MM.1S (cell line): ENCODE measurements at regions not wholly inside any gene's neighbourhood (a gene's known extent, or its start where the extent isn't known, plus 50 kb on each side); places are given as distances from the start of the nearest gene placed in this dataset.

Experiments used
- DNase-seq: peaks from one replicate; pipeline ENCODE4 v3.0.0-alpha.2; 2015
- H2AFZ ChIP-seq: fragments of 300-600 bp; sonication (generic); 2 replicates; pipeline ENCODE4 v1.6.0; 2016; ENCODE audit warnings: antibody characterized with exemption, low read length
- H3F3A ChIP-seq: fragments of 300-600 bp; sonication (generic); 2 replicates; pipeline ENCODE4 v1.6.1; 2016; ENCODE audit warnings: mild to moderate bottlenecking, antibody characterized with exemption, low read length, moderate library complexity, mixed read lengths; ENCODE audit not compliant: insufficient read depth
- H3K27ac ChIP-seq: fragments of 300-600 bp; sonication (generic); 2 replicates; pipeline ENCODE4 v1.5.1; 2016; ENCODE audit warnings: mild to moderate bottlenecking, low read length
- H3K27me3 ChIP-seq: fragments of 300-600 bp; sonication (generic); replicated peaks from 2 replicates; pipeline ENCODE4 v1.6.0; 2016; ENCODE audit warnings: low read length; ENCODE audit not compliant: insufficient read depth
- H3K36me3 ChIP-seq: fragments of 300-600 bp; sonication (generic); replicated peaks from 2 replicates; pipeline ENCODE4 v1.6.1; 2016; ENCODE audit warnings: mild to moderate bottlenecking, low read length, mixed read lengths; ENCODE audit not compliant: insufficient read depth
- H3K4me1 ChIP-seq: fragments of 300-600 bp; sonication (generic); 2 replicates; pipeline ENCODE4 v1.6.1; 2016; ENCODE audit warnings: low read length, mixed read lengths
- H3K4me2 ChIP-seq: fragments of 300-600 bp; sonication (generic); 2 replicates; pipeline ENCODE4 v1.6.0; 2016; ENCODE audit warnings: low read depth, low read length
- H3K4me3 ChIP-seq: fragments of 300-600 bp; sonication (generic); 2 replicates; pipeline ENCODE4 v1.5.1; 2016; ENCODE audit warnings: low read length, mixed read lengths
- H3K79me2 ChIP-seq: fragments of 300-600 bp; sonication (generic); 2 replicates; pipeline ENCODE4 v1.6.1; 2016; ENCODE audit warnings: mixed run types, low read length, mixed read lengths
- H3K9ac ChIP-seq: fragments of 300-600 bp; sonication (generic); 2 replicates; pipeline ENCODE4 v1.6.1; 2016; ENCODE audit warnings: low read length, mixed read lengths
- H3K9me2 ChIP-seq: fragments of 300-600 bp; sonication (generic); replicated peaks from 2 replicates; pipeline ENCODE4 v1.6.1; 2016; ENCODE audit warnings: mild to moderate bottlenecking, low read length, mixed read lengths; ENCODE audit not compliant: insufficient read depth
- H3K9me3 ChIP-seq: fragments of 300-600 bp; sonication (generic); replicated peaks from 2 replicates; pipeline ENCODE4 v1.6.1; 2016; ENCODE audit warnings: mild to moderate bottlenecking, low read length, mixed read lengths; ENCODE audit not compliant: insufficient read depth
- H4K20me1 ChIP-seq: fragments of 300-600 bp; sonication (generic); 2 replicates; pipeline ENCODE4 v1.6.1; 2016; ENCODE audit warnings: mild to moderate bottlenecking, low read length, moderate library complexity, mixed read lengths; ENCODE audit not compliant: insufficient read depth
- EZH2 ChIP-seq: fragments of 300-600 bp; sonication (generic); optimal IDR thresholded peaks from 2 replicates; pipeline ENCODE3; 2017; ENCODE audit warnings: low read depth, mild to moderate bottlenecking, antibody characterized with exemption, low read length, mixed read lengths
- EZH2phosphoT487 ChIP-seq: fragments of 300-600 bp; sonication (generic); IDR thresholded peaks from 2 replicates; pipeline ENCODE4 v1.6.1; 2018; ENCODE audit warnings: antibody characterized with exemption, low read length
- TF ChIP-seq, protein P1 (sequence below): fragments of 300-600 bp; sonication (generic); IDR thresholded peaks from 2 replicates; pipeline ENCODE4 v1.5.1; 2016; ENCODE audit warnings: antibody characterized with exemption, low read length, mixed read lengths

- Histone ChIP-seq H3K9ac (no peak overlapping the region), H3K9me2 (no peaks in the 10 kb centered on the region), H3K4me3 (no peak overlapping the region), H3K9me3 (no peaks in the 10 kb centered on the region), H3K4me1 (no peaks in the 10 kb centered on the region), H3K27me3 (no peaks in the 10 kb centered on the region), H3F3A (no peaks in the 10 kb centered on the region), H4K20me1 (no peaks in the 10 kb centered on the region), H3K79me2 (no peaks in the 10 kb centered on the region), H3K36me3 (no peaks in the 10 kb centered on the region), H3K27ac (no peak overlapping the region), H2AFZ (no peak overlapping the region), H3K4me2 (no peak overlapping the region)
- no peak for TF ChIP-seq EZH2phosphoT487
- no peak for TF ChIP-seq EZH2
- TF ChIP-seq, protein P1, sequence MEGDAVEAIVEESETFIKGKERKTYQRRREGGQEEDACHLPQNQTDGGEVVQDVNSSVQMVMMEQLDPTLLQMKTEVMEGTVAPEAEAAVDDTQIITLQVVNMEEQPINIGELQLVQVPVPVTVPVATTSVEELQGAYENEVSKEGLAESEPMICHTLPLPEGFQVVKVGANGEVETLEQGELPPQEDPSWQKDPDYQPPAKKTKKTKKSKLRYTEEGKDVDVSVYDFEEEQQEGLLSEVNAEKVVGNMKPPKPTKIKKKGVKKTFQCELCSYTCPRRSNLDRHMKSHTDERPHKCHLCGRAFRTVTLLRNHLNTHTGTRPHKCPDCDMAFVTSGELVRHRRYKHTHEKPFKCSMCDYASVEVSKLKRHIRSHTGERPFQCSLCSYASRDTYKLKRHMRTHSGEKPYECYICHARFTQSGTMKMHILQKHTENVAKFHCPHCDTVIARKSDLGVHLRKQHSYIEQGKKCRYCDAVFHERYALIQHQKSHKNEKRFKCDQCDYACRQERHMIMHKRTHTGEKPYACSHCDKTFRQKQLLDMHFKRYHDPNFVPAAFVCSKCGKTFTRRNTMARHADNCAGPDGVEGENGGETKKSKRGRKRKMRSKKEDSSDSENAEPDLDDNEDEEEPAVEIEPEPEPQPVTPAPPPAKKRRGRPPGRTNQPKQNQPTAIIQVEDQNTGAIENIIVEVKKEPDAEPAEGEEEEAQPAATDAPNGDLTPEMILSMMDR: no peak
- no peak for DNase-seq
These were observed 94.3 kb downstream of the PRLHR start for GRCh38 chr10:118501171-118501570.

GRCh38 chr10:118500477-118501104, 94.9 kb downstream of the PRLHR start:
- no peak overlapping the region for H3K4me2 ChIP-seq
- H3K27ac ChIP-seq: no peak overlapping the region
- H3K9ac ChIP-seq: no peak overlapping the region
- no peak for DNase-seq
- H3K9me3 ChIP-seq: no peaks in the 10 kb centered on the region
- no peak overlapping the region for H3K4me3 ChIP-seq
- H3K9me2 ChIP-seq: no peaks in the 10 kb centered on the region
- H3K27me3 ChIP-seq: no peaks in the 10 kb centered on the region
- H2AFZ ChIP-seq: no peak overlapping the region
- no peaks in the 10 kb centered on the region for H3K4me1 ChIP-seq
- TF ChIP-seq EZH2phosphoT487 (no peak), EZH2 (no peak)
- TF ChIP-seq, protein P1: no peak
- H3K79me2 ChIP-seq: no peaks in the 10 kb centered on the region
- no peaks in the 10 kb centered on the region for H4K20me1 ChIP-seq
- H3K36me3 ChIP-seq: no peaks in the 10 kb centered on the region
- H3F3A ChIP-seq: no peaks in the 10 kb centered on the region

- Histone ChIP-seq H3K4me2 (no peak overlapping the region), H2AFZ (no peak overlapping the region), H3K4me1 (no peaks in the 10 kb centered on the region), H3K79me2 (no peaks in the 10 kb centered on the region), H3K9me2 (no peaks in the 10 kb centered on the region), H3F3A (no peaks in the 10 kb centered on the region), H3K9me3 (no peaks in the 10 kb centered on the region), H3K27me3 (no peaks in the 10 kb centered on the region), H4K20me1 (no peaks in the 10 kb centered on the region), H3K36me3 (no peaks in the 10 kb centered on the region), H3K27ac (no peak overlapping the region), H3K4me3 (no peak overlapping the region), H3K9ac (no peak overlapping the region)
- DNase-seq: no peak
- no peak for TF ChIP-seq EZH2phosphoT487
- TF ChIP-seq, protein P1: no peak
- TF ChIP-seq EZH2: no peak
These were observed 96.3 kb downstream of the PRLHR start for GRCh38 chr10:118499186-118499585.
